ENCODE measurements at regions not wholly inside any gene's neighbourhood (a gene's known extent, or its start where the extent isn't known, plus 50 kb on each side); places are given as distances from the start of the nearest gene placed in this dataset.

DNA sequence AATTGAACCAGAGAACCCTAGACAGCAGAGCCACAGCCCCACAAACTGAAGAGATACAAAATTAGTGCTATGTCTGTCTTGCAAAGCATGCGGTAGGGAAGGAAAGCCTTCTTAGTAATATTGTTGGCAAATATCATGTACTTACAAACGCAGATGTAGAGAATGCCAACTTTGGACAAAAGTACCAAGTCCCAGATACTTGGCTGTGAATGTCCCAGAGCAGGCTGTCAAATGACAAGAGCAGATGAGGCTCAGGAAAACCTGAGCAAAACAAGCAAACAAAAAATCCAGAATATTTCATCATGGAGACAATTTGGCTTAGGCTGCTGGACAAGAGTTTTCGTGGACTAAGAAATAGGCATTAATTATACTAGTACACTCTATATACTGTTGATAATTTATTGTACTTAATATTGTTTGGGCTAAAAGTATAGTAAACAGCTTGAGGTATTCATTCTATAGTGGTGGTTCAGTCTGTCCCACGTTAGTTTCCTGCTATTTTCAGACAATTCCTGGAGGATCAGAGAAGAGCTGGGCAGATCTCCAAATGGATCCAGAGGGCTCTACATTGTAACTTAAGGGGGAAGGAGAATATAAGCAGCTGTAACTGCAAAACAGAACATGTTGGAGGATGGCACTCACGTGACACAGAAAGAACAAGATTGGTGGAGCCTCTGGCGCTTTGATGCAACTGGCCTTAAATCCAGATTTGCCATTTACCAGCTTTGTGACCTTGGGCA is 329.8 kb downstream of the ATP23 start:
- DNase-seq, result no peak

DNA sequence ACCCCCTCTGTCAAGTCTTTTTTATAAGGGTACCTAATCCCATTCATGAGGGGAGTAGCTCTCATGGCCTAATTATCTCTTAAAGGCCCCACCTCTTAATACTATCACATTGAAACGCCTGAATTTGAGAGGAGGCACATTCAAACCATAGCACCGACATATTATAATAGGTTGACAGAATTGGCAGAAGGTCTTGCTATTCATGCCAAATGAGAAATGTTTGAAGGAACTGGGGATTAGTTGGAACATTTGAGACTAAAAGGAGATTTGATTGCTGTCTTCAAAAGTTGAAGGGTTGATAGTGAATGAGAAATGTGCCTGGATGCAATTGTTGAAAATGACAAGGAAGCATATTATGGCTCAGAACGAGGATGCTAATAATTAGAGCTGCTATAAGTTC is 331.1 kb downstream of the ATP23 start:
- DNase-seq, result no peak

GRCh38 chr12:58277231-58277630 is 335.9 kb downstream of the ATP23 start:
- DNase-seq, result no peak

DNA sequence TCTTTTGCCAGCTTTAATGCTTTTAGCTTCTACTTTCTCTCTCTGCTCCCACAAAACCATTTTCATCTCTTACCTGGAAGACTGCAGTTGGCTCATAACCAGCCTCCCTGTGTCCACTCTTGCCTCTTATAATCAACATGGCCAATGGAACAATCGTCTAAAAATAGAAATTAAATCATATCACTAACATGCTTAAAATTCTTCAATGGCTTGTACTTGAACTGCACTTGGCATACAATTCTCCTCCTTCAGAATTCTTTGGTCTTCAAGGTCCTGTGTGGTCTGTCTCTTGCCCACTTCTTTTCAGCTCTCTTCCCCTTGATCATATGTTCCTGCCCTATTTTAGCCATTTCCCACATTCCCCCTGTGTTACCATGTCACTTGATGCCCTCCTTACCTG is 342.2 kb downstream of the ATP23 start:
- no peak for DNase-seq

GRCh38 chr12:58285551-58285950 is 344.2 kb downstream of the ATP23 start:
- no peak for DNase-seq

GRCh38 chr12:58286353-58286752 is 345.0 kb downstream of the ATP23 start:
- no peak for DNase-seq

DNA sequence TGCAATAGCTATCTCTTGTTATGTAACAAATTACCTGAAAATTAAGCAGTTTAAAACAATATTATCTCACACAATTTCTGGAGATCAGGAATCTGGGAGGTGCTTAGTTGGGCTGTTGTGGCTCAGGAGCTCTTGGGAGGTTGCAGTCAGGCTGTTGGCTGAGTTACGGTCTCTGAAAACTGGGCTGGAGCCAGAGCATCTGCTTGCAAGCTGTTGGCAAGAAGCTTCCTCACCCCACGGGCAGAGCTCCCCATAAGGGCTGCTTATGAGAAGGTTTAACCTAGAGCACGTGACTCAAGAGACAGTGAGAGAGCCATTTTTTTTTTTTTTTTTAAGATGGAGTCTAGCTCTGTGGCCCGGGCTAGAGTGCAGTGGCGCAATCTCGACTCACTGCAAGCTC is 346.8 kb downstream of the ATP23 start:
- no peak for DNase-seq

DNA sequence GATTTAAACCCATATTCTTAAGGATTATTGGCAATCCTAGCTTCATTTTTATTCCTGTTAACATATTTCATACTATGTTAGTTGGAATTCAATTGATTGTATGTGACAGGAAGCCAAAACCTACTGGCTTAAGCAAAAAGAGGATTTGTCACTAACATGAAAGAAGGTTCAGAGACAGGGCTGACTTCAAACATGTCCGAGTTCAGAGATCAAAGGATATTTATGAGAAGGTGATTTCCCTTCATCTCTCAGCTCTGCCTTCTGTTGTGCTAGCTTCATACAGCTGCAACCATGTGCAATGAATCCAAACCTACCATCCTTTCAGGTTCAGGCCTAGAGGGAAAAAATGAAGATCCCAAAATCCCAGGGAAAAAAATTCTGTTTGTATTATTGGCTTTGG is 349.7 kb downstream of the ATP23 start:
- DNase-seq, result no peak

GRCh38 chr12:58293308-58293982 is 352.1 kb downstream of the ATP23 start:
- DNase-seq, result no peak

DNA sequence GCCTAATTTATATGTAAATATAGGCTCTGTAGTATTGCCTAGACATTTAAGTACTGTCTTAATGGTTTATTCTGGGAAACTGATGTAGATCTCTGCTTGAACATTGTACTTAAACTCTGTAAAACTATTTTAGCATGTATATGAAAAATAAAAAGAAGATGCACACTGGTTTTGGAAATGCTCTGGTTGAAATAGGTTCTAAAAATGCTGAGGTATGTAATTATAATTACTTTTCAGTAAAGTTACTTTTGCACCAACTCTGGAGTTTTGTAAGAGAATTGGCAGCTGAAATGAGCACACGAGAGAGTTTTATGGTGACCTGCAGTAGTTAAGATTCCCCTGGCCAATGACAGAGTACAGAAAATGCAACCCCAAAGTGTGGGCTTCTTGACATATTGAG is 353.9 kb downstream of the ATP23 start:
- DNase-seq, result no peak

- DNase-seq, result no peak
These were observed 355.5 kb downstream of the ATP23 start for GRCh38 chr12:58296863-58297262.

DNA sequence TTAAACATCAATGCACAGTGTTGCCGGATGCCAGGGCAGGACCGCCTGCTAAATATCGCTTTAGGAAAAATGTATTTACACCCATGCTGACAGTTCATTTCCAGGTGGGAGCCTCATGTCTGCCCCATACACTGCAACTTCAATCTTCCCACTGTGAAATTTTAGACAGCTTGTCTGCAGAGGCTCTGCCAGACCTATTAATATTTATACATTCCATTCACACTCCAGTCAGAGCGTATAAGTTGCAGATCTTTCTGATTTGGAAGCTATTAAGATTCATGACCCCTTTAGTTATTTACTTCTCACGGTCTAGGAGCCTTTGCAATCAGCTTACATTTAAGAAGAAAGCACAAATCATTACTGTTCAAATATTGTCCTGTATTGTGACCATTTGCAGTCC is 357.4 kb downstream of the ATP23 start:
- DNase-seq, result no peak

GRCh38 chr12:58299371-58299770 is 358.0 kb downstream of the ATP23 start:
- no peak for DNase-seq

- DNase-seq, result no peak
These were observed 359.8 kb downstream of the ATP23 start for GRCh38 chr12:58301038-58301729.

- DNase-seq, result no peak
These were observed 360.4 kb downstream of the ATP23 start for GRCh38 chr12:58301730-58302122.

DNA sequence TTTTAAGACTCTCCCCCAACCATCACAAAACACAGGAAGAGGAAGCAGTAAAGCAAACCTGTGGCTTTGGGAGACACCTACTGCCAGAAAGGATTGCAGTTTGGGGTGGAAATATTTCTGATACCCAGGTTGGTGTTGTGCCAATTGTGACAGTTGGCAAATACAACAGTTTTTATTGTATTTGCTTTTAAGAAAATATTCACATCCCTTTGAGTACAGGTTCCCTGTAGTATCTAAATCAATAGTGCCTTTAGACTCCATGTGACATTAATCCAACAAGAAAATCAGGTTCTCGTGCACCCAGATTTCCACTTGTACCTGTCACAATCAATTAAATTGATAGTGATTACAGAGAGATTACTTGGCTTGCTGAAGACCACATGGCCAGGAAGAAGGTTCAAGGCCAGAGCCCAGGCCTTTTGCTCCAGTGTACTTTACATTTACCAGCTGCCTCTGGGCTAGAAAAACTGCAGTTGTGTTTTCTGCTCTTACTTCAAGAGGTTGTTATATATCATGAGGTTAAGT is 361.2 kb downstream of the ATP23 start:
- peak; percentile 22 for DNase-seq

DNA sequence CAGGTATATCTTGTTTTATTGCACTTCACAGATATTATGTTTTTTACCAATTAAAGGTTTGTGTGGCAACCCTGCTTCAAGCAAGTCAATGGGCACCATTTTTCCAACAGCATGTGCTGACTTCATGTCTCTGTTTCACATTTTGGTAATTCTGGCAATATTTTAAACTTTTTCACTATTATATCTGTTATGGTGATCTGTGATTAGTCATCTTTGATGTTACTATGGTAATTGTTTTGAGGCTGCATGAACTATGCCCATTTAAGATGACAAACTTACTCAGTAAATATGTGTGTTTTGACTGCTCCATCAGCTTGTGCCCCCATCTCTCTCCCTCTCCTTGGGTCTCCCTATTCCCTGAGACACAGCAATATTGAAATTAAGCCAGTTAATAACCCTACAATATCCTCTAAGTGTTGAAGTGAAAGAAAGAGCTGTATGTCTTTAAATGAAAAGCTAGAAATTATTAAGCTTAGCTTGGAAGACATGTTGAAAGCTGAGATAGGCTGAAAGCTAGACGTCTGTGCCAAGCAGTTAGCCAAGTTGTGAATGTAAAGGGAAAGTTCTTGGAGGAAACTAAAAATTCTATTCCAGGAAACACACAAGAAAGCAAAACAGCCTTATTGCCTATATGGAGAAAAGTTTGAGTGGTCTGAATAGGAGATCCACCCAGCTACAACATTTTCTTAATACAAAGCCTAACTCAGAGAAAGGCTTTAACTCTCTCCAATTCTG is 365.1 kb downstream of the ATP23 start:
- no peak for DNase-seq

DNA sequence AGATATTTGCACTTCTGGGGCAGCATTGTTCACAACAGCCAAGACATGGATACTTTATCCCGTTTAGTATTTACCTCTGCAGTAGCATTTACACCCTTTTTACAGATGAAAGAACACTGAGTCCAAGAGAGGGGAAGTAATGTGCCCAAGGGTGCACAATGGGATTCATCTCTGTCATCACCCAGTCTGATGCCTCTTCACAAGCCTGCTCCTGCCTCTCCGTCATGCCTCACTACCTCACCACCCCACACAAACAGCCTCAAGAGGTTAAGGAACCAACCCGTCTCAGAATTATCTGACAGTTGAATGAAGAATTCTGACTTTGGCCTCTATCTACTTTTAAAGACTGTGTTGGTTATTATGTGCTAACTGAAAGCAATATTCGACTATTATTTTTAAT is 368.4 kb downstream of the ATP23 start:
- DNase-seq, result no peak

DNA sequence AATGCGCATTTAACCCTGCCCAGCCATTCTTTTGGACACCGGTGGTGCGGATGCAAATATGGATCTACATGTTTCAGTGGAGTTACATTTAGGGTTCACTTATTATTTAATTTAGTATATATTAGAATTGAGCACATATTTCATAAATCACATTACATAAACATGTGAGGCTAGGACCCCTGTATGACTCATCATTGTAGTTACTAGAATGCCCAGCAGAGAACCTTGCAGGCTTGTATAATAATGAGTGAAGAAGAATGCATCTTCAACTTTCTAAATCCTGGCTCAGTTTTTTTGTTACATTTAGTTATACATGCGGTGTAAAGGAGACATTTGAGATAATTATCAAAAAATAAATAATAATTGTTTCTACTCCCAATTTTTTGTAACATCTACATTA is 369.0 kb downstream of the ATP23 start:
- no peak for DNase-seq

DNA sequence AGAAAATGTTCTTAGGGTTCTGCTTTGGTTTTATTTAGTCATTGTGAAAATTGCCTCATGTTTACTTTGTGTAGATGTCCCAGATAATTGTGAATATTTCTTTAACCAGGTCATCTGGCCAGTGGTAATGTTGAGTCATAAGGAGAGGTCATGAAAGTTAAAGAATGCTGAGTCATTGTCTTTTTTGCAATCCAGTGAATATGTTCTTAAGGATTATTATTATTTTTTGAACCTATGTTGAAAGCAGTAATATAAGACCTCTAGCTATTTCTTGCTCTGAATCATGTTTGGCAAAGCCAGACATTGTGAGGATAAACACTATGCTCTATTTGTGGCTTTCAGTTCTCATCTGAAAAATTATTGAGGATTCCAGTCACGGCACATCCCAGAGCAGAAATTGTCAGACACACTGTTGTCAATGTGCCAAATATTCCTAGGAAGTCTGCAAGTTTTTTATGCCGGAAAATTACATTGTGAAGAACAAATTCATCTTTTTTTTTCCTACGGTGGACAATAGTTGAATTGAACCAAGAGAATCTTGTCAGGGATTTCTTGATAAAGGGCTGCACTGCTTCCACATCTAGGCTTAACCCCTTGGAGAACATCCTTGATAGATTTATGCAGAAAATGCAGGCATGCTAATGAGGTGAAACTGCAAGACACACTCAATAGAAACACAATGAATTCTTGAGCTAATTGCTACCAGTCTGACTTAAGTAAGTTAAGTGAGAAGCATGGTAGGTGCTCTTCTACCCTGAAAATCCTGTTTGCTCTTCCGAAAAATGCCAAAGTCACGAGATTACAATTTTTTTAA is 369.6 kb downstream of the ATP23 start:
- peak; percentile 73 for DNase-seq

GRCh38 chr12:58313091-58313855 is 371.9 kb downstream of the ATP23 start:
- DNase-seq, result no peak

DNA sequence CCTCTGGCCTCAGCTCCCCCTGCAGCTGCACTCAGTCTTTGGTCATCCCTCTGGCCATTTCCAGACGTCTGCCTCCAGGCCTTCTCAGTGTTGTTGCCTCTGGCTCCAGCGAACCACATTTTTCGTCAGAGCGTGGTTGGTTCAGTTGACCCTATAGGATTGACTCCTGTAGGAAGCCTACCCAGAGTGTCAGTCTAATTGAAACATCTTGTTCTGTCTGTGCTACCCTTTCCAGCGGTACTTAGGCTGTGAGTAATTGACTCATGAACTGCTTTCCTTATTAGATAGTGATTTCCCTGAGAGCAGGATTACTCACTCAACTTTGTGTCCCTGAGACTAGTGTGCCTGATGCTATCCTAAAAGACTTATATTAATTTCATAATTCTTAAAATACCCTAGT is 373.2 kb downstream of the ATP23 start:
- DNase-seq, result no peak

Measured in OCI-M1 (cell line).